ENCODE measurements at regions not wholly inside any gene's neighbourhood (a gene's known extent, or its start where the extent isn't known, plus 50 kb on each side); places are given as distances from the start of the nearest gene placed in this dataset.
"Not testable (repeated sequence)": the region's sequence is repeated elsewhere in the genome, so short reads cannot be mapped to it uniquely, and the experiment has no call there.

- DNase-seq: peak; percentile 10 to 17
These were observed 61.4 kb downstream of the NXNL2 start for GRCh38 chr9:88596376-88596775.

GRCh38 chr9:88604836-88605511 is 70.0 kb downstream of the NXNL2 start:
- DNase-seq: no peak

- DNase-seq: no peak
These were observed 70.8 kb downstream of the NXNL2 start for GRCh38 chr9:88605512-88606362.

GRCh38 chr9:88614359-88614758 is 79.4 kb downstream of the NXNL2 start:
- no peak for DNase-seq

- DNase-seq: no peak
These were observed 88.7 kb downstream of the NXNL2 start for GRCh38 chr9:88623698-88624097.

- no peak for DNase-seq
These were observed 93.1 kb downstream of the NXNL2 start for GRCh38 chr9:88628114-88628513.

- no peak for DNase-seq
These were observed 93.8 kb downstream of the NXNL2 start for GRCh38 chr9:88628811-88629210.

GRCh38 chr9:88630574-88630973 is 95.6 kb downstream of the NXNL2 start:
- DNase-seq: not testable (repeated sequence)

- DNase-seq: no peak
These were observed 100.2 kb downstream of the NXNL2 start for GRCh38 chr9:88635151-88635550.

- DNase-seq: no peak
These were observed 106.7 kb downstream of the NXNL2 start for GRCh38 chr9:88641456-88642240.

- no peak for DNase-seq
These were observed 107.4 kb downstream of the NXNL2 start for GRCh38 chr9:88642336-88642735.

GRCh38 chr9:88643931-88644330 is 109.0 kb downstream of the NXNL2 start:
- DNase-seq: no peak

GRCh38 chr9:88645172-88645878 is 110.3 kb downstream of the NXNL2 start:
- no peak for DNase-seq

GRCh38 chr9:88645879-88646199 is 110.9 kb downstream of the NXNL2 start:
- DNase-seq: no peak

GRCh38 chr9:88646539-88647300 is 111.7 kb downstream of the NXNL2 start:
- no peak for DNase-seq

- no peak for DNase-seq
These were observed 117.0 kb downstream of the NXNL2 start for GRCh38 chr9:88651682-88652633.

- no peak for DNase-seq
These were observed 117.9 kb downstream of the NXNL2 start for GRCh38 chr9:88652876-88653275.

GRCh38 chr9:88653406-88653805 is 118.4 kb downstream of the NXNL2 start:
- DNase-seq: no peak

- no peak for DNase-seq
These were observed 118.9 kb downstream of the NXNL2 start for GRCh38 chr9:88653911-88654310.

GRCh38 chr9:88657893-88658292 is 122.9 kb downstream of the NXNL2 start:
- DNase-seq: no peak

- no peak for DNase-seq
These were observed 123.4 kb downstream of the NXNL2 start for GRCh38 chr9:88658311-88658822.
